Islet precursor cell (in vitro differentiated cells): ENCODE measurements at regions not wholly inside any gene's neighbourhood (a gene's known extent, or its start where the extent isn't known, plus 50 kb on each side); places are given as distances from the start of the nearest gene placed in this dataset.
A peak's percentile ranks its signal among the peaks of the same experiment; 100 is the strongest.
"Not testable (repeated sequence)": the region's sequence is repeated elsewhere in the genome, so short reads cannot be mapped to it uniquely, and the experiment has no call there.

Experiments
- DNase-seq: peaks from one replicate; pipeline ENCODE4 v3.0.0-alpha.2; 2018

DNA sequence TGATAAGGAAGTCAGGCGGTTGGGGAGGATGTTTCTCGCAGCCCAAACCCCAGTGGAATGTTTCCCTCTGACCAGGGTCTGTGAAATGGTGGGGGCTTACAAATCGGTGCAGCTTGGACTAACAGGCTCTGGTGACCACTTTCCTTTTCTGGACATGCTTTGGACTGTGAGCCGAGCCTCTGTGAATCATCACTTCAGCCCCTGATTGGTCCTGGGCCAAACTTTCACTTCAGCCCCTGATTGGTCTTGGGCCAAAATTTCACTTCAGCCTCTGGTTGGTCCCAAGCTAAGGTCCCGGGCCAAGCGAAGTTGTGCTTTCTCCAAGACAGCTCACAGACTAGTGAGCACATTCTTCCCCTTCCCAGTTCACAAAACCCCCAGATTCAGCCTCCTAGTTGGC is 223.7 kb upstream of the ANKRD20A1 start:
- DNase-seq = not testable (repeated sequence)

DNA sequence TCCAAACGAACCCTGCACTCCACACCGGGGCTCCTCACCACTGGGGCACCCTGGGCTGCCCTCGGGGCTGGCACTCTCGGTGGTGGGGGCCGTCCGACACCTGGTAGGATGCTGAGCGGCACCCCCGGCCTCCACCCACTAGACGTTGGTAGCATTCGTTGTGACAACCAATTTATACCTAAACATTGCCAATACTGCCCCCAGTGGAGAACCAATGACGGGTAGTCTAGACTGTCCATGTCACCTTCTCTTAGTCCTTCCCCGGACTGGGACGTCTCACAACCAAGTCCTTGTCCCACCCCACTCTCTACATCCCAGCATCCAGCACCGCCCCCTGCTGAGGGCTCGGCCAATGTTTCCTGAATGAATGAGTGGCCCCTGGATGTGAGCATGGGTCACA is 246.8 kb upstream of the ANKRD20A1 start:
- DNase-seq = peak; percentile 29

DNA sequence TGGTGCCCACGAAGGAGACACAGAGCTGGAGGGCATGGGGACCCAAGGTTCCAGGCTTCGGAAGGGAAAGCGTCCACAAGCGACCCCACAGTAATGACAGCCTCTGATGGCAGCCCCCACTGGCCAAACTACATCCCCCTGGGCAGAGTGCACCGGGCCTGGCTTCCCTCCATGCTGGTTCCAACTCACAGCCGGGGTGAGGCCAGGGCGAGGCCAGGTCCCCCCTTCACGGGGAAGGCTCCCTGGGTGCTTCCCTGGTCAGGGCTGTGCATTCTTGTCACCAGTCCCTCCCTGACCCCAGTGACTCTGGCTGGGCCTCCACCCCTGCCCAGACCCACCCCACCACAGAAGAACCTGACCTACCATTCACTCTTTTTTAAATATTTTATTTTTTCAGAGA is 248.9 kb upstream of the ANKRD20A1 start:
- not testable (repeated sequence) for DNase-seq

GRCh38 chr9:67609435-67609834 is 249.3 kb upstream of the ANKRD20A1 start:
- peak; percentile 17 for DNase-seq

DNA sequence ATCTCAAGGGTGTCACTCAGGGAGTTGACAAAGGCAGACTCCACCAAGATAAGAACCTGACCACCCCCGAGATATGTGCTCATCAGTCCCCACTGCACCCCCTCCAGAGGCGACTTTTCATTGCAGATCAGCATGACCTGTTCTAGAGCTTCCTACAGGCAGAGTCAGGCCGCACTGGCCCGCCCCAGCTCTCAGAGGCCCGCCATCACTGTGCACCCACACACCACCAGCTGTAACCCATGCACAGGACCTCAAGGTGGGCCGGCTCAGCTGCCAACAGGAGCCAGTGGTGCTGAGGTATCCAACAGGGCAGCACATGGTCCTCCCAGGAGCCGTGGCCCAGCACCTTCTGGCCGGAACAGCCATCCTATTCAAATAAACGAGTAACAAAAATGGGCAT is 253.6 kb upstream of the ANKRD20A1 start:
- not testable (repeated sequence) for DNase-seq

DNA sequence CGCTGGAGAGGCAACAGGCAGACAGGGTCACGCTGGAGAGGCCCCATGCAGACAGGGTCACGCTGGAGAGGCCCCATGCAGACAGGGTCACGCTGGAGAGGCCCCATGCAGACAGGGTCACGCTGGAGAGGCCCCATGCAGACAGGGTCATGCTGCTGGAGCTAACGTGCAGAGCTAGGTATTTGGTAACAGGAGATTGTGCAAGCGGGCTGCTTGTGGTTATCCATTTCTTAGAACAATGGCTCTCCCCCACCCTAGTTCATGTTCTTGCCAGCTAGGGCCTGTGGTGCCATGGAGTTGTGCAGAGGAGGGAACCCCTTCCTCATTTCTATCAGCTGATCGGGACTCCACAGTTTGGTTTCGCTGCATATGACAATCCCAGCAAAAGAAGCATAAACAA is 255.1 kb upstream of the ANKRD20A1 start:
- not testable (repeated sequence) for DNase-seq

GRCh38 chr9:67592424-67592823 is 266.3 kb upstream of the ANKRD20A1 start:
- not testable (repeated sequence) for DNase-seq

- not testable (repeated sequence) for DNase-seq
These were observed 302.9 kb upstream of the ANKRD20A1 start for GRCh38 chr9:67555874-67556273.

GRCh38 chr9:67550044-67550443 is 308.7 kb upstream of the ANKRD20A1 start:
- not testable (repeated sequence) for DNase-seq

DNA sequence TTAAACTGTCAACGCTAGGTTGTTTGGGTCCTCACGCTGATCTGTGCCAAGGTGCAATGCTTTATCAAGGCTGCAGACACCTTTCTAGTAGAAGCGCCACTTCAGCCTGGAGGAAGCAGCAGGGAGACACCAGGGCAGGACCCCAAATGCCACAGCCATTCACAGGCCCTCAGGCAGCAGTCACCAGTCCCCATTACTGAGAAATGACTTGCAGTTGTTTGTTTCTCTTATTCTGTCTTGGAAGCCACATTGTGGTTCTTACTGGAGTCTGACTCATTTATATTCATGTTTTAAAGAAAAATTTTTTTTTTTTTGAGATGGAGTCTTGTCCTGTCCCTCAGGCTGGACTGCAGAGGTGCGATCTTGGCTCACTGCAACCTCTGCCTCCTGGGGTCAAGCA is 328.9 kb upstream of the ANKRD20A1 start:
- not testable (repeated sequence) for DNase-seq

DNA sequence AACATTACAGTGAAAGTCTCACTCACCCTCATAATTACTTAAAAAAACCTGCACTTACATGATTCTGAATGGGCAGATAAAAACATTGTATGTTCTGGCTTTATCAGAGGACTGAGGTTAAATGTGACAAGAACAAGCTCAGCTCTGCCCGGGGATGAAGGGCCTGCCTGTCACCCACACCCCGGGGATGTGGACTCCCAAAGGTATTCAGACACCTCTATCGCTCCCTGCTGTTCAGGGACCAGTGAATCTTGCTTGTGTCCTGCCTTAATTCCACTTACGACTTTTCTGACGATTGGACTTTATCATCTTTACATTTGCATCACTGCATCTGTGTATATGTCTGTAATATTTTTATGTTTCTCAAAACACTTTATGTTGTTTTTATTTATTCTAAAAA is 341.8 kb upstream of the ANKRD20A1 start:
- DNase-seq = not testable (repeated sequence)

- DNase-seq = not testable (repeated sequence)
These were observed 344.1 kb upstream of the ANKRD20A1 start for GRCh38 chr9:67514587-67514986.

- DNase-seq = not testable (repeated sequence)
These were observed 354.9 kb upstream of the ANKRD20A1 start for GRCh38 chr9:67503728-67504369.

- not testable (repeated sequence) for DNase-seq
These were observed 366.7 kb upstream of the ANKRD20A1 start for GRCh38 chr9:67492028-67492427.

- DNase-seq = not testable (repeated sequence)
These were observed 381.3 kb upstream of the ANKRD20A1 start for GRCh38 chr9:67477465-67477864.

DNA sequence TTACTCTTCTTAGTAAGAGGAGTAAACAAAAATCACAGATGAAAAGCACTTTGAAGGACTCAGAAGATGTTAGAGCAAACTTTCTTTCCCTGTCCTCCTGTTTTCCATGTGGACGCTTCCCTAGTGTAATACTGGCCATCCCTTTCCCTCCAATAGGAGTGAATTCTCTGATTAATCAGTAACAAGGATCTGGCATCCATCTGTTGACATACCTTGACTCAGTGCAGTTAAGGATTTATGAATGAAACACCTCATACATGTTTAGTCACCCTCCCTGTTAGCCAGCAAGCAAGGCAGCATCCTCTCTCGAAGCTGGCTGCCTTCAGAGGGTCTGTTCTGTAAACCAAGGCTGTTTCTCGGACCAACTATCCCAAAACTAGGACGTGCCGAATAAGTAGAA is 388.0 kb upstream of the ANKRD20A1 start:
- not testable (repeated sequence) for DNase-seq

GRCh38 chr9:67468326-67468725 is 390.4 kb upstream of the ANKRD20A1 start:
- not testable (repeated sequence) for DNase-seq

- DNase-seq = not testable (repeated sequence)
These were observed 396.7 kb upstream of the ANKRD20A1 start for GRCh38 chr9:67461796-67462757.

DNA sequence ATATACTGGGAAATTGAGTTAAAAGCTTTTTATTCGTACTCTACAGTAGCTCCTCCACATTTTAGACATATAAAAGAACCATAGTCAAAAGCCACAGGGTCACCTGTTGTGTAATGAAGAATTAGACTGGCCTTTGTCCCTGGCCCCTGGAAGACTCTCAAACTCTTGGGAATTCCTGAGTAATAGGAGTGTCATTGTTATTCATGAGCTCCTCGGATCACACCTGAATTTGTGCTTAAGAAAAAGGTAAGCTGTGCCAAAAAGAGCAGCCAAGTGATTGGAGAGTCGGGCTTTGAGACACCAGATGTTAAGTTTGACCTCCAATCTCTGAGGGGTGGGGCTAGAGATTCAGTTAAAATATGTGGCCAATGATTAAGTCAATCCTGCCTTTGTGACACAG is 405.8 kb upstream of the ANKRD20A1 start:
- not testable (repeated sequence) for DNase-seq

GRCh38 chr9:67442313-67442712 is 416.4 kb upstream of the ANKRD20A1 start:
- DNase-seq = not testable (repeated sequence)

GRCh38 chr9:67437011-67437410 is 421.7 kb upstream of the ANKRD20A1 start:
- not testable (repeated sequence) for DNase-seq

DNA sequence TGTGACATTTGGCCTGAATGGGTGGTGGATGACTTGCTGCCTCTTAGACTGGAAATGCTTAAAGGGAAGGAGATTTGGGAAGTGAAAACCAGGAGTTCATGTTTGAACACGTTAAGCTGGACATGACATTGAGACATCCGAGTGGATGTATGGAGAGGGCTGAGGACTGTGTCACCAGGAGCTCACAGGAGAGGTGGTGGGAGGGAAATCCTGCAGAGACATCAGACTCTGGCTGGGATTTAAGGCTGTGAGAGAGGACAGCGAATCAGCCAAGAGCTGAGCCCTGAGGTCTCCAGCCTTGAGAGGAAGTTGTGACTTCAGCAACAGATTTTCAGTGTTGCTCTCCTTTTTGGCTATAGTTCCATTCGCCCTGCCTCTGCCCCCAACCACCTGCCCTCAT is 432.5 kb upstream of the SPATA31A3 start:
- not testable (repeated sequence) for DNase-seq

GRCh38 chr9:67423049-67423728 is 430.8 kb upstream of the SPATA31A3 start:
- not testable (repeated sequence) for DNase-seq
